SK-N-MC (cell line): ENCODE measurements at regions not wholly inside any gene's neighbourhood (a gene's known extent, or its start where the extent isn't known, plus 50 kb on each side); places are given as distances from the start of the nearest gene placed in this dataset.

ENCODE experiments used
- EZH2 ChIP-seq: fragments of 200-600 bp; sonication (generic); IDR thresholded peaks from one replicate; pipeline ENCODE4 v1.6.1; 2017; ENCODE audit warnings: antibody characterized with exemption
- FOXP2 ChIP-seq: optimal IDR thresholded peaks from 2 replicates; pipeline ENCODE3; 2011; ENCODE audit warnings: mild to moderate bottlenecking, moderate library complexity; ENCODE audit not compliant: insufficient read depth; ENCODE audit errors: extremely low read length, control extremely low read depth
- POLR2AphosphoS5 ChIP-seq: IDR thresholded peaks from 2 replicates; pipeline ENCODE4 v1.6.1; 2012; ENCODE audit warnings: mild to moderate bottlenecking, low read depth, low read length, borderline replicate concordance

DNA sequence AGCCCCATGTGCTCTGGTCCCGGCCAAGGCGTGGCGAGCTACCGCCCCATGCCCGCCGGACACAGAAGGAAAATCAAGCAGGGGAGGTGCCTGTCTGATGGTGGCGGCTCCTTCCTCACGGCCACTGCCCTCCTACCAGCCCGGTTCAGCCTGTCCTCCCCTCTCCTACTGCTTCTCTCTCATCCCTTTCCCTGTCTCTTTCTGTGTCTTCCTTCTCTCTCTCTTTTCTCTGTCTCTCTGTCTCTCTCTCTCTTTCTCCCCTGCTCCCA, 279.1 kb downstream of the ASMT start:
- no peak for TF ChIP-seq POLR2AphosphoS5
- no peak for TF ChIP-seq EZH2
- no peak for TF ChIP-seq FOXP2
